Bronchial epithelial cell (primary cell): ENCODE measurements at regions not wholly inside any gene's neighbourhood (a gene's known extent, or its start where the extent isn't known, plus 50 kb on each side); places are given as distances from the start of the nearest gene placed in this dataset.

Source experiments
- DNase-seq: peaks from one replicate; pipeline ENCODE4 v3.0.0-alpha.2; 2010; ENCODE audit warnings: low read depth
- FAIRE-seq: peaks from 2 replicates; lab custom pipeline; 2011; peaks lifted over from hg19 to GRCh38; lab: Jason Lieb, UNC
- H3K27me3 ChIP-seq: 2 replicates; pipeline ENCODE4 v1.5.1; 2011; ENCODE audit warnings: low read length; ENCODE audit not compliant: control insufficient read depth, insufficient read depth
- H3K36me3 ChIP-seq: 2 replicates; pipeline ENCODE4 v1.5.1; 2011; ENCODE audit warnings: low read length; ENCODE audit not compliant: control insufficient read depth, insufficient read depth
- H3K4me3 ChIP-seq: 2 replicates; pipeline ENCODE4 v1.5.1; 2011; ENCODE audit warnings: mild to moderate bottlenecking, low read depth, low read length, control low read depth
- CTCF ChIP-seq: IDR thresholded peaks from 2 replicates; pipeline ENCODE4 v1.5.1; 2011; ENCODE audit warnings: mild to moderate bottlenecking, moderate library complexity, low read length, control low read depth, inconsistent platforms; ENCODE audit not compliant: insufficient read depth, severe bottlenecking

GRCh38 chr12:125271892-125272291 is 206.7 kb downstream of the AACS start:
- FAIRE-seq (no peak), DNase-seq (no peak)
- H3K27me3 ChIP-seq, result no peaks in the 10 kb centered on the region
- no peak overlapping the region for H3K4me3 ChIP-seq
- no peaks in the 10 kb centered on the region for H3K36me3 ChIP-seq
- no peak for TF ChIP-seq CTCF

GRCh38 chr12:125272383-125272933 is 207.2 kb downstream of the AACS start:
- H3K27me3 ChIP-seq, result no peaks in the 10 kb centered on the region
- no peak for FAIRE-seq

GRCh38 chr12:125276567-125276966 is 211.3 kb downstream of the AACS start:
- Histone ChIP-seq H3K4me3 (no peak overlapping the region), H3K36me3 (no peaks in the 10 kb centered on the region), H3K27me3 (no peaks in the 10 kb centered on the region)
- TF ChIP-seq CTCF, result no peak
- no peak for FAIRE-seq
- no peak for DNase-seq

More at GRCh38 chr12:125272383-125272933, 207.2 kb downstream of the AACS start:
- H3K36me3 ChIP-seq, result no peaks in the 10 kb centered on the region
- no peak overlapping the region for H3K4me3 ChIP-seq
- TF ChIP-seq CTCF, result no peak
- DNase-seq, result no peak

GRCh38 chr12:125280482-125281377 is 215.5 kb downstream of the AACS start:
- H3K4me3 ChIP-seq, result no peak overlapping the region
- FAIRE-seq (no peak), DNase-seq (no peak)
- no peaks in the 10 kb centered on the region for H3K36me3 ChIP-seq
- no peak for TF ChIP-seq CTCF
- H3K27me3 ChIP-seq, result no peaks in the 10 kb centered on the region

- no peaks in the 10 kb centered on the region for H3K36me3 ChIP-seq
- no peak for TF ChIP-seq CTCF
- no peak overlapping the region for H3K4me3 ChIP-seq
- FAIRE-seq (no peak), DNase-seq (no peak)
- H3K27me3 ChIP-seq, result no peaks in the 10 kb centered on the region
Observed at GRCh38 chr12:125282921-125283320, 217.7 kb downstream of the AACS start.
